K562 (cell line): ENCODE measurements at regions not wholly inside any gene's neighbourhood (a gene's known extent, or its start where the extent isn't known, plus 50 kb on each side); places are given as distances from the start of the nearest gene placed in this dataset.

Experiments used
- ATAC-seq: fragments of 200-7000 bp; cut with Tn5 transposase; 3 replicates; pipeline ENCODE4 v1.9.1; 2020; ENCODE audit warnings: moderate library complexity
- BruUV-seq: library from RNA; stranded (reverse); fragments of 400-500 nt; replicated peaks from 2 replicates; lab custom pipeline; 2021; lab: Mats Ljungman, UMichigan
- CTCF ChIA-PET: fragments of 300-600 bp; formaldehyde crosslinking; extraction: SDS; loops from one replicate; lab custom pipeline; 2021; ENCODE audit warnings: low intra/inter-chr PET ratio; lab: Yijun Ruan, JAX
- POLR2A ChIA-PET: fragments of 300-600, 350-650 bp; sonication (Branson Sonifier 250); formaldehyde crosslinking; extraction: SDS; loops from one replicate; lab custom pipeline; 2021; ENCODE audit warnings: antibody characterized with exemption, inconsistent platforms; lab: Yijun Ruan, JAX
- DNase-seq, 4 experiments: peaks; one replicate each; pipeline versions ENCODE4 v3.0.0 to v3.0.0-alpha.2; 2011 to 2018; ENCODE audit warnings: low spot score in 3 of 4, mixed read lengths in 3 of 4; ENCODE audit errors: extremely low read depth in 1 of 4
- FAIRE-seq: peaks from 2 replicates; lab custom pipeline; 2011; peaks lifted over from hg19 to GRCh38; lab: Jason Lieb, UNC
- H2AFZ ChIP-seq: 2 replicates; pipeline ENCODE4 v1.6.0; 2011; ENCODE audit warnings: low read depth, low read length, control low read depth, inconsistent platforms
- H3K27ac ChIP-seq: fragments of 200-600 bp; 3 replicates; pipeline ENCODE4 v1.8.0; 2011; ENCODE audit warnings: low read depth, mild to moderate bottlenecking, control low read depth, inconsistent platforms, low read length, moderate library complexity, mixed read lengths; ENCODE audit errors: extremely low read depth
- H3K27me3 ChIP-seq, 2 experiments: fragments of 300-600 bp in 1 of 2; 2 replicates in 1 of 2; 3 replicates in 1 of 2; pipeline versions ENCODE4 v1.6.0 to v1.8.0; 2011; ENCODE audit warnings: inconsistent platforms in 2 of 2, low read length in 2 of 2, mild to moderate bottlenecking in 1 of 2, mixed read lengths in 1 of 2, moderate library complexity in 1 of 2; ENCODE audit not compliant: control insufficient read depth in 2 of 2, insufficient read depth in 2 of 2
- H3K36me3 ChIP-seq: fragments of 300-600 bp; 3 replicates; pipeline ENCODE4 v1.8.0; 2011; ENCODE audit warnings: mild to moderate bottlenecking, low read length, inconsistent platforms; ENCODE audit not compliant: control insufficient read depth, insufficient read depth
- H3K4me1 ChIP-seq, 2 experiments: fragments of 200-600 bp in 1 of 2; replicated peaks in 1 of 2; 2 replicates in 1 of 2; 3 replicates in 1 of 2; pipeline versions ENCODE4 v1.5.1 to v1.8.0; 2011; ENCODE audit warnings: inconsistent platforms in 2 of 2, low read length in 2 of 2, mild to moderate bottlenecking in 1 of 2, mixed read lengths in 1 of 2, moderate library complexity in 1 of 2; ENCODE audit not compliant: control insufficient read depth in 2 of 2, insufficient read depth in 2 of 2
- H3K4me2 ChIP-seq: 2 replicates; pipeline ENCODE4 v1.6.1; 2011; ENCODE audit warnings: low read length, control low read depth, inconsistent platforms, mixed read lengths; ENCODE audit not compliant: insufficient read depth
- H3K4me3 ChIP-seq: fragments of 200-600 bp; sonication (generic), shearing (Covaris generic); 2 replicates; pipeline ENCODE4 v1.5.1; 2016; ENCODE audit warnings: control low read depth, inconsistent platforms
- H3K79me2 ChIP-seq: fragments of 200-600 bp; 3 replicates; pipeline ENCODE4 v1.8.0; 2011; ENCODE audit warnings: low read length, inconsistent platforms; ENCODE audit not compliant: control insufficient read depth, insufficient read depth
- H3K9ac ChIP-seq, 2 experiments: 2 replicates each; pipeline versions ENCODE4 v1.6.0 to v1.6.1; 2011; ENCODE audit warnings: low read depth in 2 of 2, low read length in 2 of 2, control low read depth in 1 of 2, inconsistent platforms in 1 of 2, mild to moderate bottlenecking in 1 of 2, mixed read lengths in 1 of 2; ENCODE audit not compliant: insufficient read depth in 1 of 2
- H3K9me1 ChIP-seq: one replicate; pipeline ENCODE4 v1.6.0; 2011; ENCODE audit warnings: inconsistent platforms, mild to moderate bottlenecking, low read length, moderate library complexity; ENCODE audit not compliant: control insufficient read depth, insufficient read depth
- H3K9me3 ChIP-seq: replicated peaks from 2 replicates; pipeline ENCODE4 v1.5.1; 2011; ENCODE audit warnings: low read depth, low read length, inconsistent platforms; ENCODE audit not compliant: control insufficient read depth, insufficient read depth
- H4K20me1 ChIP-seq: replicated peaks from 2 replicates; pipeline ENCODE4 v1.6.1; 2011; ENCODE audit warnings: low read length, inconsistent platforms, mixed read lengths; ENCODE audit not compliant: control insufficient read depth, insufficient read depth
- BHLHE40 ChIP-seq: IDR thresholded peaks from 2 replicates; pipeline ENCODE4 v1.6.1; 2011; ENCODE audit warnings: low read length, improper control_type of control experiment
- CEBPB ChIP-seq: fragments of 450-650 bp; IDR thresholded peaks from 2 replicates; pipeline ENCODE4 v1.6.1; 2016; ENCODE audit warnings: missing genetic modification characterization, missing compliant biosample characterization
- DIDO1 ChIP-seq: fragments of 450-650 bp; IDR thresholded peaks from 2 replicates; pipeline ENCODE4 v1.6.1; 2016; ENCODE audit warnings: low read depth, missing biosample characterization, missing genetic modification characterization
- GATAD2A ChIP-seq: fragments of 450-650 bp; IDR thresholded peaks from 2 replicates; pipeline ENCODE4 v1.6.1; 2017
- HMBOX1 ChIP-seq: sonication (generic); IDR thresholded peaks from 2 replicates; pipeline ENCODE4 v1.6.1; 2016
- HNRNPK ChIP-seq: fragments of 200-400 bp; formaldehyde crosslinking; IDR thresholded peaks from one replicate; pipeline ENCODE4 v1.6.1; 2018; ENCODE audit warnings: mild to moderate bottlenecking, low read depth, low read length; ENCODE audit not compliant: poor library complexity, severe bottlenecking
- MIER1 ChIP-seq: fragments of 450-650 bp; IDR thresholded peaks from 2 replicates; pipeline ENCODE4 v1.6.1; 2016; ENCODE audit warnings: antibody characterized with exemption, mild to moderate bottlenecking, low read depth
- MYBL2 ChIP-seq, 2 experiments: fragments of 450-650 bp in 1 of 2; sonication (generic) in 1 of 2; formaldehyde crosslinking in 1 of 2; IDR thresholded peaks; 2 replicates each; pipeline versions ENCODE4 v1.6.1 to v1.8.1; 2017 to 2022; ENCODE audit warnings: borderline replicate concordance in 1 of 2, inconsistent platforms in 1 of 2, low read depth in 1 of 2, mild to moderate bottlenecking in 1 of 2, missing genetic modification reagents in 1 of 2, moderate library complexity in 1 of 2
- NCOA6 ChIP-seq: fragments of 450-650 bp; IDR thresholded peaks from 2 replicates; pipeline ENCODE4 v1.6.1; 2017; ENCODE audit warnings: mild to moderate bottlenecking
- SPI1 ChIP-seq: IDR thresholded peaks from 2 replicates; pipeline ENCODE4 v1.6.1; 2011; ENCODE audit warnings: low read depth, low read length, control low read depth, borderline replicate concordance
- U2AF2 ChIP-seq: fragments of 200-400 bp; formaldehyde crosslinking; optimal IDR thresholded peaks from 2 replicates; pipeline ENCODE3; 2017; ENCODE audit warnings: low read depth, mild to moderate bottlenecking, low read length
- ZBED1 ChIP-seq: IDR thresholded peaks from 2 replicates; pipeline ENCODE4 v1.6.1; 2014
- ZBTB7A ChIP-seq: IDR thresholded peaks from 2 replicates; pipeline ENCODE4 v1.6.1; 2011; ENCODE audit warnings: low read depth, mild to moderate bottlenecking, low read length, moderate library complexity, borderline replicate concordance; ENCODE audit not compliant: control insufficient read depth
- ZEB2 ChIP-seq: fragments of 450-650 bp; IDR thresholded peaks from 2 replicates; pipeline ENCODE4 v1.6.1; 2016
- ZNF699 ChIP-seq: fragments of 250-450 bp; sonication (Bioruptor Pico); IDR thresholded peaks from 2 replicates; pipeline ENCODE4 v1.8.0; 2021; ENCODE audit warnings: mild to moderate bottlenecking, moderate library complexity; ENCODE audit not compliant: insufficient replicate concordance
- ZSCAN32 ChIP-seq: fragments of 450-650 bp; formaldehyde crosslinking; IDR thresholded peaks from 2 replicates; pipeline ENCODE4 v1.4.0; 2020; ENCODE audit warnings: mild to moderate bottlenecking, moderate library complexity
- WGBS: fragments of 100-300 bp; shearing (Covaris generic); methylation state at CpG from one replicate; pipeline ENCODE4 v1.1.6; 2016; ENCODE audit warnings: low coverage, mixed read lengths; ENCODE audit not compliant: insufficient coverage; ENCODE audit errors: missing lambda C conversion rate; 5-methylcytosine and 5-hydroxymethylcytosine counted together
- in situ Hi-C: fragments of 300-500 bp; cut with MboI; formaldehyde crosslinking; loops from 4 replicates; pipeline ENCODE4 v1.15.0; 2018; ENCODE audit warnings: inconsistent platforms, mixed read lengths
- intact Hi-C: fragments of 100-400 bp; cut with micrococcal nuclease; formaldehyde crosslinking; loops from 2 replicates; pipeline ENCODE4 v1.14.2; 2022

GRCh38 chr6:3525915-3526314 lies 69.1 kb upstream of the SLC22A23 start:
- BruUV-seq: no TSS peak

GRCh38 chr6:3524456-3524855 lies 67.6 kb upstream of the SLC22A23 start:
- Histone ChIP-seq H3K79me2 (no peaks in the 10 kb centered on the region), H3K27me3 (peaks cover 51 to 85% of the 10 kb centered on the region in 2 experiments), H3K4me3 (no peak overlapping the region), H2AFZ (no peak overlapping the region), H3K4me2 (no peak overlapping the region), H3K36me3 (no peaks in the 10 kb centered on the region), H3K9me1 (no peaks in the 10 kb centered on the region), H3K9ac (no peak overlapping the region), H4K20me1 (no peaks in the 10 kb centered on the region), H3K4me1 (no peaks in the 10 kb centered on the region), H3K9me3 (no peaks in the 10 kb centered on the region), H3K27ac (no peak overlapping the region)
- ATAC-seq (no peak), DNase-seq (no peak), FAIRE-seq (no peak)
- in situ Hi-C loops (no loop called here), intact Hi-C loops (no loop called here)
- WGBS: 0% methylated on average over 2 of the region's 2 CpGs
- no peak for TF ChIP-seq U2AF2
- TF ChIP-seq HMBOX1: no peak
- no peak for TF ChIP-seq MIER1
- no peak for TF ChIP-seq HNRNPK
- no peak for TF ChIP-seq DIDO1 (tag)
- TF ChIP-seq MYBL2 (IDR thresholded peaks at IDR 0.05; ENCODE audit: low read depth): no peak
- no peak for TF ChIP-seq MYBL2 (CRISPR knock-in tag; IDR thresholded peaks at IDR 0.05; ENCODE audit: borderline replicate concordance)
- TF ChIP-seq NCOA6: no peak
- no peak for TF ChIP-seq ZSCAN32 (CRISPR knock-in tag)
- TF ChIP-seq ZBTB7A: no peak
- TF ChIP-seq ZNF699 (CRISPR knock-in tag): no peak
- no peak for TF ChIP-seq BHLHE40
- TF ChIP-seq ZEB2: no peak
- POLR2A ChIA-PET: interaction anchor here (1.2 kb wide), 2 partner anchors 11 to 12 kb away, joined by 4 to 6 read pairs; no protein-coding TSS in a partner anchor
- CTCF ChIA-PET: no interaction called here
- no TSS peak for BruUV-seq

More at GRCh38 chr6:3525915-3526314, 69.1 kb upstream of the SLC22A23 start:
- no peak for DNase-seq
- FAIRE-seq: no peak
- 0% methylated on average over 6 of the region's 6 CpGs for WGBS
- in situ Hi-C loops: no loop called here
- Histone ChIP-seq H3K9me3 (no peaks in the 10 kb centered on the region), H3K27ac (no peak overlapping the region), H3K4me1 (no peaks in the 10 kb centered on the region), H3K9ac (no peak overlapping the region), H3K9me1 (no peaks in the 10 kb centered on the region), H3K27me3 (peaks cover 56 to 83% of the 10 kb centered on the region in 2 experiments), H4K20me1 (0 out of 2 replicates have a peak, but pooled peaks cover 2% of the 10 kb centered on the region), H3K4me3 (no peak overlapping the region), H3K36me3 (no peaks in the 10 kb centered on the region)
- CTCF ChIA-PET: no interaction called here
- TF ChIP-seq SPI1 (no peak), ZBED1 (no peak), GATAD2A (no peak), CEBPB (tag) (peak; percentile 68)
- TF ChIP-seq, all 486 proteins: peak for 1
- Histone ChIP-seq H2AFZ (no peak overlapping the region), H3K4me2 (no peak overlapping the region), H3K79me2 (no peaks in the 10 kb centered on the region)
- intact Hi-C loops: loop anchor here (5.0 kb wide), 1 partner anchor 206 kb away; no protein-coding TSS in a partner anchor
- peak; percentile 53 for ATAC-seq
- POLR2A ChIA-PET: interaction anchor here (1.1 to 1.2 kb wide), 2 partner anchors 13 to 157 kb away, joined by 3 to 6 read pairs; no protein-coding TSS in a partner anchor
